ENCODE measurements at regions not wholly inside any gene's neighbourhood (a gene's known extent, or its start where the extent isn't known, plus 50 kb on each side); places are given as distances from the start of the nearest gene placed in this dataset.

GRCh38 chr12:71004578-71004977 is 84.0 kb upstream of the PTPRR start:
- no peaks in the 10 kb centered on the region for H3K27me3 ChIP-seq (ENCODE audit: control insufficient read depth, insufficient read depth, low read length)
- no peak for FAIRE-seq
- DNase-seq (ENCODE audit: low read depth): no peak
- no peak for TF ChIP-seq CTCF (IDR thresholded peaks at IDR 0.05; ENCODE audit: insufficient read depth, low read length, severe bottlenecking)
- H3K36me3 ChIP-seq (ENCODE audit: control insufficient read depth, insufficient read depth, low read length): no peaks in the 10 kb centered on the region
- H3K4me3 ChIP-seq (ENCODE audit: low read depth, low read length): no peak overlapping the region

GRCh38 chr12:71000748-71001147 is 80.2 kb upstream of the PTPRR start:
- Histone ChIP-seq H3K4me3 (ENCODE audit: low read depth, low read length) (no peak overlapping the region), H3K36me3 (ENCODE audit: control insufficient read depth, insufficient read depth, low read length) (no peaks in the 10 kb centered on the region), H3K27me3 (ENCODE audit: control insufficient read depth, insufficient read depth, low read length) (no peaks in the 10 kb centered on the region)
- TF ChIP-seq CTCF (IDR thresholded peaks at IDR 0.05; ENCODE audit: insufficient read depth, low read length, severe bottlenecking): no peak
- no peak for DNase-seq (ENCODE audit: low read depth)
- FAIRE-seq: no peak

GRCh38 chr12:71000255-71000654 is 79.7 kb upstream of the PTPRR start:
- FAIRE-seq (no peak), DNase-seq (ENCODE audit: low read depth) (no peak)
- TF ChIP-seq CTCF (IDR thresholded peaks at IDR 0.05; ENCODE audit: insufficient read depth, low read length, severe bottlenecking): no peak
- no peaks in the 10 kb centered on the region for H3K36me3 ChIP-seq (ENCODE audit: control insufficient read depth, insufficient read depth, low read length)
- H3K4me3 ChIP-seq (ENCODE audit: low read depth, low read length): no peak overlapping the region
- H3K27me3 ChIP-seq (ENCODE audit: control insufficient read depth, insufficient read depth, low read length): no peaks in the 10 kb centered on the region

- DNase-seq (ENCODE audit: low read depth) (peak; percentile 81), FAIRE-seq (no peak)
These were observed 73.8 kb upstream of the PTPRR start for GRCh38 chr12:70994217-70994788.

GRCh38 chr12:70989232-70989631 is 68.7 kb upstream of the PTPRR start:
- TF ChIP-seq CTCF (IDR thresholded peaks at IDR 0.05; ENCODE audit: insufficient read depth, low read length, severe bottlenecking): no peak
- no peak for DNase-seq (ENCODE audit: low read depth)
- no peaks in the 10 kb centered on the region for H3K36me3 ChIP-seq (ENCODE audit: control insufficient read depth, insufficient read depth, low read length)
- no peak overlapping the region for H3K4me3 ChIP-seq (ENCODE audit: low read depth, low read length)
- H3K27me3 ChIP-seq (ENCODE audit: control insufficient read depth, insufficient read depth, low read length): no peaks in the 10 kb centered on the region
- FAIRE-seq: no peak

More at GRCh38 chr12:70994217-70994788, 73.8 kb upstream of the PTPRR start:
- no peak for TF ChIP-seq CTCF (IDR thresholded peaks at IDR 0.05; ENCODE audit: insufficient read depth, low read length, severe bottlenecking)
- no peak overlapping the region for H3K4me3 ChIP-seq (ENCODE audit: low read depth, low read length)
- H3K36me3 ChIP-seq (ENCODE audit: control insufficient read depth, insufficient read depth, low read length): no peaks in the 10 kb centered on the region
- H3K27me3 ChIP-seq (ENCODE audit: control insufficient read depth, insufficient read depth, low read length): no peaks in the 10 kb centered on the region

GRCh38 chr12:70985850-70986249 is 65.3 kb upstream of the PTPRR start:
- H3K36me3 ChIP-seq (ENCODE audit: control insufficient read depth, insufficient read depth, low read length): no peaks in the 10 kb centered on the region
- H3K4me3 ChIP-seq (ENCODE audit: low read depth, low read length): no peak overlapping the region
- DNase-seq (ENCODE audit: low read depth) (peak; percentile 3), FAIRE-seq (no peak)
- TF ChIP-seq CTCF (IDR thresholded peaks at IDR 0.05; ENCODE audit: insufficient read depth, low read length, severe bottlenecking): no peak
- no peaks in the 10 kb centered on the region for H3K27me3 ChIP-seq (ENCODE audit: control insufficient read depth, insufficient read depth, low read length)
